ENCODE measurements at regions not wholly inside any gene's neighbourhood (a gene's known extent, or its start where the extent isn't known, plus 50 kb on each side); places are given as distances from the start of the nearest gene placed in this dataset.

DNA sequence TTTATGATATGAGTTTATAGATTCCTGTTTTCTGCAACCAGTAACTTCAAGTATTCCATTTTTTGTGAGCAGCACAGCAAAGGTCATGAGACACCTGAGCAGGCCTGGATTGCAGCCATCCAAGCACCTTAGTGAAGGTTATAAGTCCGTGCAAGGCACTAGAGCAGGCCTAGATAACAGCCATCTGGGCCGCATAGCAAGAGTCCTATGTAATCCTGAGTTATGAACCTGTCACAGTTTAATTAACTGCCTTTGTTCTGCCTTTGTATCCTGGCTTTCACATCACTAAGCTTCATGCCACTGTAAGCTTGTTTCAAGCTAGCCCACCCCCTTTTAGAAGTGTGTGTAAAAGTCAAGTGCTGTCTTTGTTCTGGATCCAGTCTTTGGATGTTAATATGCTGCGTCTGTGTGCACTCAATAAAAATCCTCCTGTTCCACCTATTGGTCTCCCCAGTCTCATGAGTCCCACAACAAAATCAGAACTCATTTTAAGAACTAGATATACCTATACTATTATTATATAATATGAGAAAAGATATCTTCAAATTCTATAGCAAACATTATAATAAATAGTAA lies 556.2 kb upstream of the CHRM3 start:
- TF ChIP-seq, protein P1, sequence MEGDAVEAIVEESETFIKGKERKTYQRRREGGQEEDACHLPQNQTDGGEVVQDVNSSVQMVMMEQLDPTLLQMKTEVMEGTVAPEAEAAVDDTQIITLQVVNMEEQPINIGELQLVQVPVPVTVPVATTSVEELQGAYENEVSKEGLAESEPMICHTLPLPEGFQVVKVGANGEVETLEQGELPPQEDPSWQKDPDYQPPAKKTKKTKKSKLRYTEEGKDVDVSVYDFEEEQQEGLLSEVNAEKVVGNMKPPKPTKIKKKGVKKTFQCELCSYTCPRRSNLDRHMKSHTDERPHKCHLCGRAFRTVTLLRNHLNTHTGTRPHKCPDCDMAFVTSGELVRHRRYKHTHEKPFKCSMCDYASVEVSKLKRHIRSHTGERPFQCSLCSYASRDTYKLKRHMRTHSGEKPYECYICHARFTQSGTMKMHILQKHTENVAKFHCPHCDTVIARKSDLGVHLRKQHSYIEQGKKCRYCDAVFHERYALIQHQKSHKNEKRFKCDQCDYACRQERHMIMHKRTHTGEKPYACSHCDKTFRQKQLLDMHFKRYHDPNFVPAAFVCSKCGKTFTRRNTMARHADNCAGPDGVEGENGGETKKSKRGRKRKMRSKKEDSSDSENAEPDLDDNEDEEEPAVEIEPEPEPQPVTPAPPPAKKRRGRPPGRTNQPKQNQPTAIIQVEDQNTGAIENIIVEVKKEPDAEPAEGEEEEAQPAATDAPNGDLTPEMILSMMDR (IDR thresholded peaks at IDR 0.05; ENCODE audit: low read length, missing control alignments): no peak
- no peak overlapping the region for H3K4me3 ChIP-seq (replicated peaks; ENCODE audit: low read depth, low read length)
- DNase-seq (ENCODE audit: low read depth): no peak

DNA sequence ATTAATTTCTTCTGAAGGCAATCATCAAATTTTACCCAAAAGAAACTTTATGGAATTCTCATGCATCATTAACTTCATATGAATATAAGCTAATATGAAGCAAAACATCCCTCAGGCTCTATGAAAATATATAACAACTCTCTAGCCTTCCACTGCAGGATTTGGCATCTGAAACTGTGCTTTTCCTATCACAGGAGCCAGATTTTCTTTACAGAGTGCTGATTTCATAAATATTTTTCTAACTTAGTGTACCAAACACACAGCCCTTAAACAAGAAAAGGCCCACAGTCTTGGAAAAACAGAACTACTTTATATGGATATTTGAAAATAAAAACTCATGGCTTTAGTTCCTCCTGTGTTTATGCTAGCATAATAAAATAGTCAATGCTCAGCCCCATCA lies 559.5 kb upstream of the CHRM3 start:
- no peak for DNase-seq (ENCODE audit: low read depth)
- TF ChIP-seq, protein P1 (IDR thresholded peaks at IDR 0.05; ENCODE audit: low read length, missing control alignments): no peak
- H3K4me3 ChIP-seq (replicated peaks; ENCODE audit: low read depth, low read length): no peak overlapping the region

DNA sequence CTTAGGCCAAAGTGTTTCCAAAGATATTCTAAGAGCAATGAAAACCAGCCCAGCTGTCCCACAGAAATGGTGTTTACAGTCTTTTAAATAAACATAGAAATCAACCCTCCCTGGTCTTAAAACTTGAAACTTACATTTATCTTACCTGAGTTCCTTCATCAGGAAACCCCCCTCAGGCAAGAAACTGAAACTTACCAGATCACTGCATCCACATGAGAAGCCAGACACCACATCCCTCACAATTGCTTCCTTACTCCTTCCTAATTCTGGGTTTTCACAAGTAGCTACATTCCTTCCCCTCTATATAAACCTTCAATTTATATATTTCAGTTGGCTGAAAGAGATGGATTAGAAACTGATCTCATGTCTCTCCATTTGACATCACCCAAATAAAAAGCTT lies 563.0 kb upstream of the CHRM3 start:
- no peak overlapping the region for H3K4me3 ChIP-seq (replicated peaks; ENCODE audit: low read depth, low read length)
- no peak for DNase-seq (ENCODE audit: low read depth)
- TF ChIP-seq, protein P1 (IDR thresholded peaks at IDR 0.05; ENCODE audit: low read length, missing control alignments): no peak

DNA sequence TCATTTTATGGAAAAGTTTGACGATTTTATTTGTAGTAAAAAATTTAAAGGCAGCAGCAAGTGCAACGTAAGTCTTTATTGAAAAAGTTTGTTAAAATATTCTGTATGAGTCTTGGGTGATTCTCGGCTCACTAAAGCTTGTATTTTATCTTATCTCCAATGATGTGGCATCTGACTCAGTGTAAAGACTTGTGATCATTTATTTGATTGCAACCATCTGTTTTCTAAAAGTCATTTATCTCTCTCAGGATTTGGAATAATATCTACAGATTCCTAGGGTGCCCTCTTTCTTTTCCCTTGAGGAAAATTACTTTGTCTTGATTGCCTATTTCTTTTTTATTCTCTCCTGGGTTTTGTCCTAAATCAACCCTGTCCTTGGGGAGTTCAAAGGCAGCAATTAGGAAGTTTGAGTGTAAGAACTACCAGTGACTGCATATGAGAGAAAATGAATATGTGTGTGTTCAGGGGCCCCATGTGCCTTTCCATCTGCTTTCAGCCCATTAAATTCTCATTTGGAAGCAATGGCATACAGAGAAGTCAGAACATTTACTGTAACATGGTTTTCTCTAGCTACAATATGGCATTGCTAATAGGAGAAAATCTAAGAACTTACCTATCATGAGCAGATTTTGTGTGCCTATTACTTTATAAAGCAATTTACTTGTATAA lies 575.0 kb upstream of the CHRM3 start:
- H3K4me3 ChIP-seq (replicated peaks; ENCODE audit: low read depth, low read length): no peak overlapping the region
- TF ChIP-seq, protein P1 (IDR thresholded peaks at IDR 0.05; ENCODE audit: low read length, missing control alignments): no peak
- no peak for DNase-seq (ENCODE audit: low read depth)

DNA sequence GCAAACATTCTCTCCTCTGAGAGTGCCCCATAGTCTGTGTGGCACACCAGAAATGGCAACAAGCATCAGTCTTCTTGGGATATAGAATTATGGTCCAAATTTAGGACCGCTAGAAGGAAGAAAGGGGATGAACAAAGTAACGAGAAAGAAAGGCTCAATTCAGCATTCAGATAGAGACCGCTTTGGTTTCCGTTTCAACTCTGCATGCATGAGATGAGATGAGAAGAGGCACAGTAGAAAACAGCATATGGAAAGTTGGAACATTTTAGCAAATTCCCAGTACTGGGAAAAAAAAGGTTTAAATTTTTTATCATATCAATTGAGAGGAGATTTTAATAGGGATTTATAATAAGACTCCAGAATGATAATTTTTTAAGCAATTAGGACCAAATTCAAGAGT lies 595.5 kb upstream of the CHRM3 start:
- TF ChIP-seq, protein P1 (IDR thresholded peaks at IDR 0.05; ENCODE audit: low read length, missing control alignments): no peak
- no peak overlapping the region for H3K4me3 ChIP-seq (replicated peaks; ENCODE audit: low read depth, low read length)

DNA sequence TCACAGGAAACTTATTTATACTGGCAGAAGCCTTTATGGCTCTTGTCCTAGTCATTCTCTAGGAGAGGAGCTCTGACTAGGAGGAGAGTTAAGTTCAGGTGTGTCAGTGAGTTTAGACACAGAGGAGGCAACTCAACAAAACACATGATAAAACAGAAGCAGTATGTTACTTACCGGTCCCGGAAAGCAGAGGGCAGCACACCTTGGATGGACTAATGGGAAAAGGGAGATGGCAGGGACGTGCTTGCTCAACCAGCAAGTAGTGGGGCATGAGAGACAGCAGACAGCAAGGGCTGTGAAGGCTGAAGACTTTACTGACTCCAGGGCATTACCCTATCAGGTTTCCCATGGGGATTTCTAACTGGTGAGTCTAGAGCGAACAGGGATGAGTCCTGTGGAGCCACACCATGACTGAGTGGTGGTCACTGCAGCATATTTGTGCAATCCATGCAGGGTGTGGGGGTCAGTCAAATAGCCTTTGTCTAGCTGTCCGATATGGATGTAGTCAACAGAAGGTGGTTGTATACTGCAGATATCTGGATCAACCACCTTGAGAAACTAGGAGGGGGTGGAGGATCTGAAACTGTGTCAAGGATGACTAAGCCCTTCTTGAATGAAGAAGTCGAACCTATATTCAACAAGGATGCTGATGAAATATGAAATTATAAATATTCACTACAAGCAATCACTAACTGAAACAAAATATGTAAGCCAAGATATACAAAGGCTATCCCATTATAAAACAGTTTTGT lies 596.3 kb upstream of the CHRM3 start:
- TF ChIP-seq, protein P1 (IDR thresholded peaks at IDR 0.05; ENCODE audit: low read length, missing control alignments): no peak
- DNase-seq (ENCODE audit: low read depth): no peak
- no peak overlapping the region for H3K4me3 ChIP-seq (replicated peaks; ENCODE audit: low read depth, low read length)

More for the DNA sequence above, 595.5 kb upstream of the CHRM3 start:
- DNase-seq (ENCODE audit: low read depth): no peak

Measured in fibroblast of pulmonary artery (primary cell).